ENCODE measurements at regions not wholly inside any gene's neighbourhood (a gene's known extent, or its start where the extent isn't known, plus 50 kb on each side); places are given as distances from the start of the nearest gene placed in this dataset.

DNA sequence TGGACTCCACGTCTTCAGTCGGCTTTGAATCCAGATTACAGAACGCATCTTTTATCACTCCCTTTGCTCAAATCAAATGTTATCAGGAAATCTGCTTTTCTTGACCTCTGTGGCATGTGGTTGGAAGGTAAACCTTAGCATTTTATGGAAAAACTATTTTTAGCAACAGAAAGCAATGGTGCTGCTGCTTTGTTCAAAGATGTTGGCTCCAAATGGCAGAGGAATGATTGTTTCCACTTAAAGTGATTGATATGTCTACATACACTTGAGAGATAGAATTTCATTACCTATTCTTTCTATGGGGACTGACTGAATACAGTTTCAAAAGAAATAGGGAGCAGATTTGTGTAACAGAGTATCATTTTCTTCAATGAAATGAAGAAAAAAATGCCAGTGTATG, 761.2 kb downstream of the NOVA1 start:
- Histone ChIP-seq H3K27ac (ENCODE audit: insufficient read depth, low read length) (no peak overlapping the region), H3K23ac (ENCODE audit: low read depth, low read length) (no peak overlapping the region), H3K79me1 (ENCODE audit: low read depth in 1 of 2, low read length in 2 of 2) (no peaks in the 10 kb centered on the region), H4K20me1 (ENCODE audit: insufficient read depth, low read length) (no peaks in the 10 kb centered on the region), H3K4me1 (ENCODE audit: control insufficient read depth, insufficient read depth, low read length) (no peaks in the 10 kb centered on the region), H2AFZ (replicated peaks; ENCODE audit: low read length, poor library complexity) (no peak overlapping the region), H2BK120ac (ENCODE audit: low read depth, low read length) (no peak overlapping the region), H3K4me2 (ENCODE audit: low read depth, low read length) (no peak overlapping the region), H4K8ac (ENCODE audit: low read depth in 2 of 2, low read length in 2 of 2) (no peak overlapping the region), H2BK20ac (ENCODE audit: low read depth, low read length) (no peak overlapping the region), H3K18ac (ENCODE audit: low read depth, low read length) (no peak overlapping the region), H3K14ac (replicated peaks; ENCODE audit: low read depth, low read length) (no peak overlapping the region), H4K91ac (ENCODE audit: insufficient read depth, low read depth, low read length) (no peak overlapping the region), H3K9ac (ENCODE audit: low read depth, low read length) (no peak overlapping the region), H3K27me3 (ENCODE audit: control insufficient read depth, insufficient read depth, low read length) (no peaks in the 10 kb centered on the region), H3K4me3 (ENCODE audit: insufficient read depth, low read depth, low read length) (no peak overlapping the region), H2BK5ac (ENCODE audit: low read depth, low read length, poor library complexity, severe bottlenecking) (no peak overlapping the region), H2BK15ac (ENCODE audit: low read depth, low read length) (no peak overlapping the region), H2AK5ac (ENCODE audit: low read depth, low read length) (no peak overlapping the region), H3K56ac (ENCODE audit: extremely low read depth, insufficient read depth, low read length) (no peak overlapping the region), H2AK9ac (replicated peaks; ENCODE audit: low read depth, low read length, poor library complexity) (no peak overlapping the region), H4K5ac (ENCODE audit: low read depth, low read length) (no peak overlapping the region), H3K36me3 (ENCODE audit: control insufficient read depth, insufficient read depth, low read length) (no peaks in the 10 kb centered on the region), H3K4ac (ENCODE audit: low read depth, low read length) (no peak overlapping the region), H3K9me1 (ENCODE audit: insufficient read depth, low read length) (no peaks in the 10 kb centered on the region), H3K9me3 (ENCODE audit: control insufficient read depth, insufficient read depth, low read length) (peaks cover 10% of the 10 kb centered on the region)
- dilution Hi-C loops (cut with HindIII; ENCODE audit: low sequenced_read_pairs, unreplicated experiment): no loop called here
- in situ Hi-C loops (cut with MboI; ENCODE audit: low sequenced_read_pairs): no loop called here
- TF ChIP-seq MAZ (IDR thresholded peaks at IDR 0.05; ENCODE audit: borderline replicate concordance, low read depth, low read length) (no peak), MAFK (IDR thresholded peaks at IDR 0.05; ENCODE audit: low read depth, low read length) (no peak), CEBPB (IDR thresholded peaks at IDR 0.05; ENCODE audit: low read depth, low read length) (no peak), RCOR1 (IDR thresholded peaks at IDR 0.05; ENCODE audit: insufficient replicate concordance, low read length) (no peak), MXI1 (IDR thresholded peaks at IDR 0.05; ENCODE audit: borderline replicate concordance, low read depth, low read length) (no peak), CHD1 (IDR thresholded peaks at IDR 0.05; ENCODE audit: low read depth, low read length) (no peak), FOS (IDR thresholded peaks at IDR 0.05; ENCODE audit: low read depth, low read length) (no peak), POLR2A (IDR thresholded peaks at IDR 0.05; ENCODE audit: low read depth, low read length) (no peak), RFX5 (IDR thresholded peaks at IDR 0.05; ENCODE audit: low read depth, low read length) (no peak), SMC3 (IDR thresholded peaks at IDR 0.05; ENCODE audit: low read depth, low read length) (no peak), BHLHE40 (IDR thresholded peaks at IDR 0.05; ENCODE audit: low read depth, low read length) (no peak)
- TF ChIP-seq, protein P1, sequence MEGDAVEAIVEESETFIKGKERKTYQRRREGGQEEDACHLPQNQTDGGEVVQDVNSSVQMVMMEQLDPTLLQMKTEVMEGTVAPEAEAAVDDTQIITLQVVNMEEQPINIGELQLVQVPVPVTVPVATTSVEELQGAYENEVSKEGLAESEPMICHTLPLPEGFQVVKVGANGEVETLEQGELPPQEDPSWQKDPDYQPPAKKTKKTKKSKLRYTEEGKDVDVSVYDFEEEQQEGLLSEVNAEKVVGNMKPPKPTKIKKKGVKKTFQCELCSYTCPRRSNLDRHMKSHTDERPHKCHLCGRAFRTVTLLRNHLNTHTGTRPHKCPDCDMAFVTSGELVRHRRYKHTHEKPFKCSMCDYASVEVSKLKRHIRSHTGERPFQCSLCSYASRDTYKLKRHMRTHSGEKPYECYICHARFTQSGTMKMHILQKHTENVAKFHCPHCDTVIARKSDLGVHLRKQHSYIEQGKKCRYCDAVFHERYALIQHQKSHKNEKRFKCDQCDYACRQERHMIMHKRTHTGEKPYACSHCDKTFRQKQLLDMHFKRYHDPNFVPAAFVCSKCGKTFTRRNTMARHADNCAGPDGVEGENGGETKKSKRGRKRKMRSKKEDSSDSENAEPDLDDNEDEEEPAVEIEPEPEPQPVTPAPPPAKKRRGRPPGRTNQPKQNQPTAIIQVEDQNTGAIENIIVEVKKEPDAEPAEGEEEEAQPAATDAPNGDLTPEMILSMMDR (conservative IDR thresholded peaks at IDR 0.05; ENCODE audit: low read depth, low read length): no peak
- TF ChIP-seq, protein P2, sequence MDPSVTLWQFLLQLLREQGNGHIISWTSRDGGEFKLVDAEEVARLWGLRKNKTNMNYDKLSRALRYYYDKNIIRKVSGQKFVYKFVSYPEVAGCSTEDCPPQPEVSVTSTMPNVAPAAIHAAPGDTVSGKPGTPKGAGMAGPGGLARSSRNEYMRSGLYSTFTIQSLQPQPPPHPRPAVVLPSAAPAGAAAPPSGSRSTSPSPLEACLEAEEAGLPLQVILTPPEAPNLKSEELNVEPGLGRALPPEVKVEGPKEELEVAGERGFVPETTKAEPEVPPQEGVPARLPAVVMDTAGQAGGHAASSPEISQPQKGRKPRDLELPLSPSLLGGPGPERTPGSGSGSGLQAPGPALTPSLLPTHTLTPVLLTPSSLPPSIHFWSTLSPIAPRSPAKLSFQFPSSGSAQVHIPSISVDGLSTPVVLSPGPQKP (IDR thresholded peaks at IDR 0.05; ENCODE audit: borderline replicate concordance, low read depth, low read length): no peak
- TF ChIP-seq, protein P3, sequence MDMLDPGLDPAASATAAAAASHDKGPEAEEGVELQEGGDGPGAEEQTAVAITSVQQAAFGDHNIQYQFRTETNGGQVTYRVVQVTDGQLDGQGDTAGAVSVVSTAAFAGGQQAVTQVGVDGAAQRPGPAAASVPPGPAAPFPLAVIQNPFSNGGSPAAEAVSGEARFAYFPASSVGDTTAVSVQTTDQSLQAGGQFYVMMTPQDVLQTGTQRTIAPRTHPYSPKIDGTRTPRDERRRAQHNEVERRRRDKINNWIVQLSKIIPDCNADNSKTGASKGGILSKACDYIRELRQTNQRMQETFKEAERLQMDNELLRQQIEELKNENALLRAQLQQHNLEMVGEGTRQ (IDR thresholded peaks at IDR 0.05; ENCODE audit: low read depth, low read length): no peak
- intact Hi-C loops (cut with micrococcal nuclease): no loop called here
- BruUV-seq (replicated peaks): no TSS peak
- ChIA-PET CTCF (no interaction called here), POLR2A (ENCODE audit: unreplicated experiment) (no interaction called here)
- ATAC-seq (ENCODE audit: low read depth): no peak
- WGBS, 2 experiments (ENCODE audit: extremely low coverage in 2 of 2, insufficient read length in 1 of 2): no CpG with 5 or more reads among the region's 3 CpGs
- DNase-seq: no peak
